SK-N-SH (cell line): ENCODE measurements at regions not wholly inside any gene's neighbourhood (a gene's known extent, or its start where the extent isn't known, plus 50 kb on each side); places are given as distances from the start of the nearest gene placed in this dataset.

Experiments used
- CTCF ChIA-PET: fragments of 300-600, 350-600 bp; formaldehyde crosslinking; extraction: SDS; loops from one replicate; lab custom pipeline; 2021; lab: Yijun Ruan, JAX
- POLR2A ChIA-PET: fragments of 350-600 bp; sonication (Branson Sonifier 250); formaldehyde crosslinking; extraction: SDS; loops from one replicate; lab custom pipeline; 2020; ENCODE audit warnings: antibody characterized with exemption, inconsistent platforms; lab: Yijun Ruan, JAX
- DNase-seq: peaks from one replicate; pipeline ENCODE4 v3.0.0; 2012
- H2AFZ ChIP-seq: fragments of 200-600 bp; sonication (generic); 2 replicates; pipeline ENCODE4 v1.8.1; 2016; ENCODE audit warnings: antibody characterized with exemption, mild to moderate bottlenecking, low read depth
- H3F3A ChIP-seq: fragments of 200-600 bp; sonication (generic); replicated peaks from 2 replicates; pipeline ENCODE3; 2016; ENCODE audit warnings: antibody characterized with exemption, mild to moderate bottlenecking; ENCODE audit not compliant: insufficient read depth
- H3K27ac ChIP-seq, 2 experiments: fragments of 200-500 bp in 1 of 2; fragments of 200-600 bp in 1 of 2; sonication (Bioruptor generic) in 1 of 2; sonication (generic), shearing (Covaris generic) in 1 of 2; 2 replicates each; pipeline versions ENCODE4 v1.5.1 to v1.6.1; 2014 to 2016; ENCODE audit warnings: low read depth in 2 of 2, inconsistent platforms in 1 of 2, low read length in 1 of 2, mild to moderate bottlenecking in 1 of 2, mixed read lengths in 1 of 2
- H3K27me3 ChIP-seq: fragments of 200-600 bp; sonication (generic), shearing (Covaris generic); 2 replicates; pipeline ENCODE4 v1.6.1; 2016; ENCODE audit warnings: mixed run types; ENCODE audit not compliant: insufficient read depth
- H3K36me3 ChIP-seq, 2 experiments: fragments of 200-500 bp in 1 of 2; fragments of 200-600 bp in 1 of 2; sonication (Bioruptor generic) in 1 of 2; sonication (generic) in 1 of 2; replicated peaks in 1 of 2; 2 replicates each; pipeline versions ENCODE3 to v1.5.1; 2014 to 2016; ENCODE audit warnings: low read length in 1 of 2, mild to moderate bottlenecking in 1 of 2; ENCODE audit not compliant: insufficient read depth in 2 of 2, control insufficient read depth in 1 of 2
- H3K4me1 ChIP-seq, 2 experiments: fragments of 200-500 bp in 1 of 2; fragments of 200-600 bp in 1 of 2; sonication (Bioruptor generic) in 1 of 2; sonication (generic), shearing (Covaris generic) in 1 of 2; 2 replicates each; pipeline versions ENCODE4 v1.5.1 to v1.6.1; 2014 to 2016; ENCODE audit warnings: low read depth in 1 of 2, low read length in 1 of 2, mixed run types in 1 of 2; ENCODE audit not compliant: insufficient read depth in 2 of 2, control insufficient read depth in 1 of 2
- H3K4me2 ChIP-seq: fragments of 200-600 bp; sonication (generic), shearing (Covaris generic); 2 replicates; pipeline ENCODE4 v1.6.1; 2017; ENCODE audit warnings: mixed run types
- H3K4me3 ChIP-seq, 2 experiments: fragments of 200-500 bp in 1 of 2; fragments of 200-600 bp in 1 of 2; sonication (Bioruptor generic) in 1 of 2; sonication (generic), shearing (Covaris generic) in 1 of 2; 2 replicates each; pipeline versions ENCODE4 v1.5.1 to v1.8.1; 2014 to 2016; ENCODE audit warnings: low read depth in 2 of 2, inconsistent platforms in 1 of 2, low read length in 1 of 2, mild to moderate bottlenecking in 1 of 2, mixed read lengths in 1 of 2, moderate library complexity in 1 of 2
- H3K79me2 ChIP-seq: fragments of 200-600 bp; sonication (generic); 2 replicates; pipeline ENCODE4 v1.8.1; 2017; ENCODE audit warnings: mild to moderate bottlenecking; ENCODE audit not compliant: insufficient read depth
- H3K9ac ChIP-seq: fragments of 200-600 bp; sonication (generic); 2 replicates; pipeline ENCODE4 v1.6.1; 2017; ENCODE audit warnings: mixed run types
- H3K9me2 ChIP-seq: fragments of 200-600 bp; sonication (generic); 2 replicates; pipeline ENCODE4 v1.6.1; 2017; ENCODE audit warnings: mixed run types
- H3K9me3 ChIP-seq: fragments of 200-600 bp; sonication (generic); 2 replicates; pipeline ENCODE4 v1.6.1; 2017; ENCODE audit warnings: mixed run types, mild to moderate bottlenecking, moderate library complexity
- H4K20me1 ChIP-seq: fragments of 200-600 bp; sonication (generic); 2 replicates; pipeline ENCODE4 v1.6.1; 2017; ENCODE audit warnings: mild to moderate bottlenecking, mixed run types; ENCODE audit not compliant: insufficient read depth
- CHD2 ChIP-seq: fragments of 150-350 bp; IDR thresholded peaks from 2 replicates; pipeline ENCODE4 v1.6.1; 2018; ENCODE audit warnings: low read length; ENCODE audit not compliant: partially characterized antibody
- EP300 ChIP-seq, 2 experiments: IDR thresholded peaks; 2 replicates each; pipeline versions ENCODE4 v1.4.0 to v1.6.1; 2012; ENCODE audit warnings: borderline replicate concordance in 1 of 2, low read depth in 1 of 2, low read length in 1 of 2
- FOXM1 ChIP-seq: IDR thresholded peaks from 2 replicates; pipeline ENCODE4 v1.4.0; 2012; ENCODE audit warnings: low read depth, mild to moderate bottlenecking
- JUND ChIP-seq: IDR thresholded peaks from 2 replicates; pipeline ENCODE4 v1.4.0; 2012
- MXI1 ChIP-seq: IDR thresholded peaks from 2 replicates; pipeline ENCODE4 v1.6.1; 2012; ENCODE audit warnings: mild to moderate bottlenecking, low read depth, low read length, improper control_type of control experiment
- NFIC ChIP-seq: IDR thresholded peaks from 2 replicates; pipeline ENCODE4 v1.4.0; 2012; ENCODE audit warnings: borderline replicate concordance
- NRF1 ChIP-seq: IDR thresholded peaks from 2 replicates; pipeline ENCODE4 v1.6.1; 2012; ENCODE audit warnings: low read depth, mild to moderate bottlenecking, low read length
- TAF1 ChIP-seq: IDR thresholded peaks from 2 replicates; pipeline ENCODE4 v1.6.1; 2012; ENCODE audit warnings: low read depth, mild to moderate bottlenecking, low read length, moderate library complexity, borderline replicate concordance
- YY1 ChIP-seq: IDR thresholded peaks from 2 replicates; pipeline ENCODE4 v1.4.0; 2012; ENCODE audit warnings: low read depth, mild to moderate bottlenecking
- WGBS: methylation state at CpG from one replicate; pipeline ENCODE4 v1.1.6; 2017; ENCODE audit warnings: low lambda C conversion rate; 5-methylcytosine and 5-hydroxymethylcytosine counted together
- TF ChIP-seq, protein P1 (sequence below): IDR thresholded peaks from 2 replicates; pipeline ENCODE4 v1.4.0; 2012; ENCODE audit warnings: low read depth
- TF ChIP-seq, protein P2 (sequence below): IDR thresholded peaks from 2 replicates; pipeline ENCODE4; 2012
- TF ChIP-seq, protein P3 (sequence below): IDR thresholded peaks from 2 replicates; pipeline ENCODE4 v1.4.0; 2012; ENCODE audit warnings: low read depth, borderline replicate concordance
- TF ChIP-seq, protein P4 (sequence below): IDR thresholded peaks from 2 replicates; pipeline ENCODE4 v1.4.0; 2012; ENCODE audit warnings: low read depth, borderline replicate concordance
- TF ChIP-seq, protein P5 (sequence below): fragments of 200-600 bp; sonication (generic); IDR thresholded peaks from 2 replicates; pipeline ENCODE4 v1.6.1; 2017; ENCODE audit warnings: antibody characterized with exemption, mild to moderate bottlenecking, moderate library complexity
- TF ChIP-seq, protein P6 (sequence below): fragments of 150-350 bp; IDR thresholded peaks from 2 replicates; pipeline ENCODE4 v1.6.1; 2017; ENCODE audit warnings: antibody characterized with exemption, low read length, low read depth, borderline replicate concordance

DNA sequence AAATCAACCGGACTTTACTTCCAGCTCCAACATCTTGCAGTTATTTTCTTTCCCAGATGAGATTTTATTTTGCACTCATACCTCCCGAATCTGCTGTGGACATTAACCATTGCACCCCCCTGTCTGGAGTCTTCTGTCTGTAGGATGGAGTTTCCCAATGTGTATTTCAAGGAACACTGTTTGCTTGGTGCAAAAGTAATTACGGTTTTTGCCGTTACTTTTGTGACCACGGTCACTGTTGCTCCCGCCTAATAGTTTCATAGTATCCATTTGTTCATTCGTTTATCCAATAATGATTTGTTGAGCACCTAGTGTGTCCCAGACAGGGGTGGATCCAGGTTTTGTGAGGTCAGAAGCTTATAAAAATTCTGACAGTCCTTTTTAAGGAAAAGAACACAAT lies 90.3 kb upstream of the BCL11A start:
- H4K20me1 ChIP-seq = no peaks in the 10 kb centered on the region
- no peak overlapping the region for H3K27ac ChIP-seq
- CTCF ChIA-PET = interaction anchor here (0.9 to 3.9 kb wide), 12 partner anchors 8 to 579 kb away, joined by 3 to 36 read pairs (median 4); no protein-coding TSS in a partner anchor
- no peak for DNase-seq
- H3K4me2 ChIP-seq = no peak overlapping the region
- H3K9me2 ChIP-seq = no peaks in the 10 kb centered on the region
- POLR2A ChIA-PET = no interaction called here
- H3K9me3 ChIP-seq = no peaks in the 10 kb centered on the region
- H2AFZ ChIP-seq = no peak overlapping the region
- no peak for TF ChIP-seq TAF1
- no peak overlapping the region for H3K4me3 ChIP-seq
- H3K9ac ChIP-seq = no peak overlapping the region
- 54% methylated on average over 7 of the region's 7 CpGs for WGBS
- no peaks in the 10 kb centered on the region for H3F3A ChIP-seq
- peaks cover 0 to 9% of the 10 kb centered on the region in 2 experiments; a peak in 2 of 4 replicates for H3K4me1 ChIP-seq
- no peaks in the 10 kb centered on the region for H3K79me2 ChIP-seq
- H3K36me3 ChIP-seq = no peaks in the 10 kb centered on the region
- no peaks in the 10 kb centered on the region; the same call in 1 of the 2 replicates for H3K27me3 ChIP-seq

DNA sequence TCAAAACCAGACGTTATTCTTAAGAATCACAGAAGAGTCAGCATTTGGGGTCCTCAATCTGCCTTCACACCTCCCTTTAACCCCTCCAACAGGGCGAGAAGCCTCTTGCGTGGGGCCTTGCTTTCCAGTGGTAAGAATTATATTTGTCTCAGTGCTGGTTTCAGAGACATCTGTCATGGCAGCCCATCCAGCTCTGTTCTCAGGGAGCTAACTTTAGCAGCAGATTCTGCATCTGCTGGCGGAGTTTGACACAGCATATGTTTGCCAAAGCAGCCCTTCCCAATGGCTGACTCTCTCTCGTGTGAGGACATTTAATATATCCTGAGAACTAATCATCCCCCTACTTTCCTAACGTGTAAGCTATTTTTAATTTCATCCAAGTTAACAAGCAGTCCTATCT lies 91.5 kb upstream of the BCL11A start:
- no peaks in the 10 kb centered on the region; the same call in 1 of the 2 replicates for H3K27me3 ChIP-seq
- H3K79me2 ChIP-seq = no peaks in the 10 kb centered on the region
- no peak overlapping the region for H3K4me3 ChIP-seq
- H3K27ac ChIP-seq = no peak overlapping the region
- H3K9me3 ChIP-seq = no peaks in the 10 kb centered on the region
- DNase-seq = no peak
- peaks cover 0 to 9% of the 10 kb centered on the region in 2 experiments; a peak in 2 of 4 replicates for H3K4me1 ChIP-seq
- TF ChIP-seq NFIC = no peak
- TF ChIP-seq, protein P1, sequence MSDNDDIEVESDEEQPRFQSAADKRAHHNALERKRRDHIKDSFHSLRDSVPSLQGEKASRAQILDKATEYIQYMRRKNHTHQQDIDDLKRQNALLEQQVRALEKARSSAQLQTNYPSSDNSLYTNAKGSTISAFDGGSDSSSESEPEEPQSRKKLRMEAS = no peak
- no peak for TF ChIP-seq FOXM1
- TF ChIP-seq, protein P2, sequence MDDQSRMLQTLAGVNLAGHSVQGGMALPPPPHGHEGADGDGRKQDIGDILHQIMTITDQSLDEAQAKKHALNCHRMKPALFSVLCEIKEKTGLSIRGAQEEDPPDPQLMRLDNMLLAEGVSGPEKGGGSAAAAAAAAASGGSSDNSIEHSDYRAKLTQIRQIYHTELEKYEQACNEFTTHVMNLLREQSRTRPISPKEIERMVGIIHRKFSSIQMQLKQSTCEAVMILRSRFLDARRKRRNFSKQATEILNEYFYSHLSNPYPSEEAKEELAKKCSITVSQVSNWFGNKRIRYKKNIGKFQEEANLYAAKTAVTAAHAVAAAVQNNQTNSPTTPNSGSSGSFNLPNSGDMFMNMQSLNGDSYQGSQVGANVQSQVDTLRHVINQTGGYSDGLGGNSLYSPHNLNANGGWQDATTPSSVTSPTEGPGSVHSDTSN = no peak
- no peak for TF ChIP-seq EP300 (IDR thresholded peaks at IDR 0.05; ENCODE audit: borderline replicate concordance in 1 of 2, low read depth in 1 of 2, low read length in 1 of 2)
- TF ChIP-seq, protein P3, sequence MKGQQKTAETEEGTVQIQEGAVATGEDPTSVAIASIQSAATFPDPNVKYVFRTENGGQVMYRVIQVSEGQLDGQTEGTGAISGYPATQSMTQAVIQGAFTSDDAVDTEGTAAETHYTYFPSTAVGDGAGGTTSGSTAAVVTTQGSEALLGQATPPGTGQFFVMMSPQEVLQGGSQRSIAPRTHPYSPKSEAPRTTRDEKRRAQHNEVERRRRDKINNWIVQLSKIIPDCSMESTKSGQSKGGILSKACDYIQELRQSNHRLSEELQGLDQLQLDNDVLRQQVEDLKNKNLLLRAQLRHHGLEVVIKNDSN = no peak
- TF ChIP-seq, protein P4, sequence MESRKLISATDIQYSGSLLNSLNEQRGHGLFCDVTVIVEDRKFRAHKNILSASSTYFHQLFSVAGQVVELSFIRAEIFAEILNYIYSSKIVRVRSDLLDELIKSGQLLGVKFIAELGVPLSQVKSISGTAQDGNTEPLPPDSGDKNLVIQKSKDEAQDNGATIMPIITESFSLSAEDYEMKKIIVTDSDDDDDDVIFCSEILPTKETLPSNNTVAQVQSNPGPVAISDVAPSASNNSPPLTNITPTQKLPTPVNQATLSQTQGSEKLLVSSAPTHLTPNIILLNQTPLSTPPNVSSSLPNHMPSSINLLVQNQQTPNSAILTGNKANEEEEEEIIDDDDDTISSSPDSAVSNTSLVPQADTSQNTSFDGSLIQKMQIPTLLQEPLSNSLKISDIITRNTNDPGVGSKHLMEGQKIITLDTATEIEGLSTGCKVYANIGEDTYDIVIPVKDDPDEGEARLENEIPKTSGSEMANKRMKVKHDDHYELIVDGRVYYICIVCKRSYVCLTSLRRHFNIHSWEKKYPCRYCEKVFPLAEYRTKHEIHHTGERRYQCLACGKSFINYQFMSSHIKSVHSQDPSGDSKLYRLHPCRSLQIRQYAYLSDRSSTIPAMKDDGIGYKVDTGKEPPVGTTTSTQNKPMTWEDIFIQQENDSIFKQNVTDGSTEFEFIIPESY = no peak
- no peak for TF ChIP-seq CHD2
- TF ChIP-seq, protein P5, sequence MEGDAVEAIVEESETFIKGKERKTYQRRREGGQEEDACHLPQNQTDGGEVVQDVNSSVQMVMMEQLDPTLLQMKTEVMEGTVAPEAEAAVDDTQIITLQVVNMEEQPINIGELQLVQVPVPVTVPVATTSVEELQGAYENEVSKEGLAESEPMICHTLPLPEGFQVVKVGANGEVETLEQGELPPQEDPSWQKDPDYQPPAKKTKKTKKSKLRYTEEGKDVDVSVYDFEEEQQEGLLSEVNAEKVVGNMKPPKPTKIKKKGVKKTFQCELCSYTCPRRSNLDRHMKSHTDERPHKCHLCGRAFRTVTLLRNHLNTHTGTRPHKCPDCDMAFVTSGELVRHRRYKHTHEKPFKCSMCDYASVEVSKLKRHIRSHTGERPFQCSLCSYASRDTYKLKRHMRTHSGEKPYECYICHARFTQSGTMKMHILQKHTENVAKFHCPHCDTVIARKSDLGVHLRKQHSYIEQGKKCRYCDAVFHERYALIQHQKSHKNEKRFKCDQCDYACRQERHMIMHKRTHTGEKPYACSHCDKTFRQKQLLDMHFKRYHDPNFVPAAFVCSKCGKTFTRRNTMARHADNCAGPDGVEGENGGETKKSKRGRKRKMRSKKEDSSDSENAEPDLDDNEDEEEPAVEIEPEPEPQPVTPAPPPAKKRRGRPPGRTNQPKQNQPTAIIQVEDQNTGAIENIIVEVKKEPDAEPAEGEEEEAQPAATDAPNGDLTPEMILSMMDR = no peak
- TF ChIP-seq MXI1 = no peak
- TF ChIP-seq YY1 = no peak
- TF ChIP-seq NRF1 = no peak
- TF ChIP-seq JUND = no peak
- TF ChIP-seq, protein P6, sequence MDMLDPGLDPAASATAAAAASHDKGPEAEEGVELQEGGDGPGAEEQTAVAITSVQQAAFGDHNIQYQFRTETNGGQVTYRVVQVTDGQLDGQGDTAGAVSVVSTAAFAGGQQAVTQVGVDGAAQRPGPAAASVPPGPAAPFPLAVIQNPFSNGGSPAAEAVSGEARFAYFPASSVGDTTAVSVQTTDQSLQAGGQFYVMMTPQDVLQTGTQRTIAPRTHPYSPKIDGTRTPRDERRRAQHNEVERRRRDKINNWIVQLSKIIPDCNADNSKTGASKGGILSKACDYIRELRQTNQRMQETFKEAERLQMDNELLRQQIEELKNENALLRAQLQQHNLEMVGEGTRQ = no peak
- no peak overlapping the region for H3K4me2 ChIP-seq
- ChIA-PET POLR2A (no interaction called here), CTCF (interaction anchor here (3.9 kb wide), 1 partner anchor 29 kb away, joined by 36 read pairs; no protein-coding TSS in a partner anchor)
- no peak overlapping the region for H3K9ac ChIP-seq
- no peaks in the 10 kb centered on the region for H3K9me2 ChIP-seq
- H3K36me3 ChIP-seq = no peaks in the 10 kb centered on the region
- no peak overlapping the region for H2AFZ ChIP-seq
- H4K20me1 ChIP-seq = no peaks in the 10 kb centered on the region
- no peaks in the 10 kb centered on the region for H3F3A ChIP-seq
- WGBS = 35% methylated on average over 6 of the region's 6 CpGs
